Loucy (cell line): ENCODE measurements at regions not wholly inside any gene's neighbourhood (a gene's known extent, or its start where the extent isn't known, plus 50 kb on each side); places are given as distances from the start of the nearest gene placed in this dataset.

Experiments used
- EZH2phosphoT487 ChIP-seq: fragments of 200-600 bp; IDR thresholded peaks from 2 replicates; pipeline ENCODE4 v1.6.1; 2018; ENCODE audit warnings: antibody characterized with exemption, mild to moderate bottlenecking, moderate library complexity, borderline replicate concordance
- TF ChIP-seq, protein P1 (sequence below): fragments of 200-600 bp; sonication (generic); conservative IDR thresholded peaks from 2 replicates; pipeline ENCODE4 v1.5.1; 2014; ENCODE audit warnings: mild to moderate bottlenecking, antibody characterized with exemption, low read length

- TF ChIP-seq, protein P1, sequence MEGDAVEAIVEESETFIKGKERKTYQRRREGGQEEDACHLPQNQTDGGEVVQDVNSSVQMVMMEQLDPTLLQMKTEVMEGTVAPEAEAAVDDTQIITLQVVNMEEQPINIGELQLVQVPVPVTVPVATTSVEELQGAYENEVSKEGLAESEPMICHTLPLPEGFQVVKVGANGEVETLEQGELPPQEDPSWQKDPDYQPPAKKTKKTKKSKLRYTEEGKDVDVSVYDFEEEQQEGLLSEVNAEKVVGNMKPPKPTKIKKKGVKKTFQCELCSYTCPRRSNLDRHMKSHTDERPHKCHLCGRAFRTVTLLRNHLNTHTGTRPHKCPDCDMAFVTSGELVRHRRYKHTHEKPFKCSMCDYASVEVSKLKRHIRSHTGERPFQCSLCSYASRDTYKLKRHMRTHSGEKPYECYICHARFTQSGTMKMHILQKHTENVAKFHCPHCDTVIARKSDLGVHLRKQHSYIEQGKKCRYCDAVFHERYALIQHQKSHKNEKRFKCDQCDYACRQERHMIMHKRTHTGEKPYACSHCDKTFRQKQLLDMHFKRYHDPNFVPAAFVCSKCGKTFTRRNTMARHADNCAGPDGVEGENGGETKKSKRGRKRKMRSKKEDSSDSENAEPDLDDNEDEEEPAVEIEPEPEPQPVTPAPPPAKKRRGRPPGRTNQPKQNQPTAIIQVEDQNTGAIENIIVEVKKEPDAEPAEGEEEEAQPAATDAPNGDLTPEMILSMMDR = no peak
- no peak for TF ChIP-seq EZH2phosphoT487
Observed at GRCh38 chrX:82125103-82125502, 923.2 kb downstream of the SH3BGRL start.
